ENCODE measurements at regions not wholly inside any gene's neighbourhood (a gene's known extent, or its start where the extent isn't known, plus 50 kb on each side); places are given as distances from the start of the nearest gene placed in this dataset.
"Not testable (repeated sequence)": the region's sequence is repeated elsewhere in the genome, so short reads cannot be mapped to it uniquely, and the experiment has no call there.

GRCh38 chr4:107468812-107469211 lies 251.2 kb downstream of the PAPSS1 start:
- DNase-seq (ENCODE audit: low read depth in 2 of 2): no peak

GRCh38 chr4:107468156-107468555 lies 251.9 kb downstream of the PAPSS1 start:
- DNase-seq (ENCODE audit: low read depth in 2 of 2): peak in 1 of 2 experiments; percentile 2

GRCh38 chr4:107467461-107467860 lies 252.6 kb downstream of the PAPSS1 start:
- DNase-seq (ENCODE audit: low read depth in 2 of 2): no peak

- no peak for DNase-seq (ENCODE audit: low read depth in 2 of 2)
These were observed 261.8 kb downstream of the PAPSS1 start for GRCh38 chr4:107458194-107458593.

- DNase-seq (ENCODE audit: low read depth in 2 of 2): no peak
These were observed 266.0 kb downstream of the PAPSS1 start for GRCh38 chr4:107453987-107454386.

- DNase-seq (ENCODE audit: low read depth in 2 of 2): no peak
These were observed 267.1 kb downstream of the PAPSS1 start for GRCh38 chr4:107452717-107453630.

GRCh38 chr4:107449611-107450369 lies 270.2 kb downstream of the PAPSS1 start:
- DNase-seq (ENCODE audit: low read depth in 2 of 2): no peak

GRCh38 chr4:107442538-107443111 lies 277.4 kb downstream of the PAPSS1 start:
- DNase-seq (ENCODE audit: low read depth in 2 of 2): no peak

GRCh38 chr4:107439401-107439800 lies 280.6 kb downstream of the PAPSS1 start:
- DNase-seq (ENCODE audit: low read depth in 2 of 2): no peak

- DNase-seq (ENCODE audit: low read depth in 2 of 2): not testable (repeated sequence)
These were observed 283.6 kb downstream of the PAPSS1 start for GRCh38 chr4:107436471-107436870.

GRCh38 chr4:107432451-107432850 lies 287.6 kb downstream of the PAPSS1 start:
- DNase-seq (ENCODE audit: low read depth in 2 of 2): peak; percentile 17 to 23

- no peak for DNase-seq (ENCODE audit: low read depth in 2 of 2)
These were observed 296.2 kb downstream of the PAPSS1 start for GRCh38 chr4:107423677-107424405.

- DNase-seq (ENCODE audit: low read depth in 2 of 2): not testable (repeated sequence)
These were observed 300.5 kb downstream of the PAPSS1 start for GRCh38 chr4:107419536-107419935.

- DNase-seq (ENCODE audit: low read depth in 2 of 2): no peak
These were observed 301.0 kb downstream of the PAPSS1 start for GRCh38 chr4:107419052-107419451.

- not testable (repeated sequence) for DNase-seq (ENCODE audit: low read depth in 2 of 2)
These were observed 304.5 kb downstream of the PAPSS1 start for GRCh38 chr4:107415490-107415889.

GRCh38 chr4:107409872-107410271 lies 310.2 kb downstream of the PAPSS1 start:
- DNase-seq (ENCODE audit: low read depth in 2 of 2): not testable (repeated sequence)

- DNase-seq (ENCODE audit: low read depth in 2 of 2): no peak
These were observed 311.1 kb downstream of the PAPSS1 start for GRCh38 chr4:107408968-107409367.

- DNase-seq (ENCODE audit: low read depth in 2 of 2): no peak
These were observed 315.3 kb downstream of the PAPSS1 start for GRCh38 chr4:107404591-107405300.

- no peak for DNase-seq (ENCODE audit: low read depth in 2 of 2)
These were observed 317.7 kb downstream of the PAPSS1 start for GRCh38 chr4:107402291-107402690.

- DNase-seq (ENCODE audit: low read depth in 2 of 2): no peak
These were observed 327.1 kb downstream of the PAPSS1 start for GRCh38 chr4:107392951-107393350.

- no peak for DNase-seq (ENCODE audit: low read depth in 2 of 2)
These were observed 327.7 kb downstream of the PAPSS1 start for GRCh38 chr4:107392380-107392779.

Measured in fibroblast of skin of left biceps (primary cell).